HG02623 (cell line): ENCODE measurements at regions not wholly inside any gene's neighbourhood (a gene's known extent, or its start where the extent isn't known, plus 50 kb on each side); places are given as distances from the start of the nearest gene placed in this dataset.

Experiments
- ATAC-seq: cut with Tn5 transposase; IDR thresholded peaks from one replicate; pipeline ENCODE4 v1.9.1; 2021; ENCODE audit warnings: moderate library complexity; ENCODE audit not compliant: unreplicated experiment

- ATAC-seq: no peak
Observed at GRCh38 chr9:28779243-28779642, 1206.0 kb upstream of the C9orf72 start.

GRCh38 chr9:28781481-28781880 lies 1208.2 kb upstream of the C9orf72 start:
- no peak for ATAC-seq

DNA sequence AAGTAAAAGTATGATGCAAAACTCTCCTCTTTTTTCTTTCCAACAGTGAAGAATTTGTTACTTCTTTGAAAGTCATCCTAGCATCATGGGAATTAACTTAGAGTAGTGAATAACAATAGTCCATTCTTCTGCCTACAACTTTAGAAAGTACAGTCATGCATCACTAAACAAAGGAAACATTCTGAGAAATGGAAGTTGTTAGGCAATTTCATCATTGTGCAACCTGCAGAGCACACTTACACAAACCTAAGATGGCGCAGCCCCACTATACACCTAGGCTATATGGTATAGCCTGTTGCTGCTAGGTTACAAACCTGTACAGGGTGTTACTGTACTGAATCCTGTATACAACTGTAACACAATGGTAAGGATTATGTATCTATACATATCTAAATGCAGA lies 1209.3 kb upstream of the C9orf72 start:
- ATAC-seq: no peak

DNA sequence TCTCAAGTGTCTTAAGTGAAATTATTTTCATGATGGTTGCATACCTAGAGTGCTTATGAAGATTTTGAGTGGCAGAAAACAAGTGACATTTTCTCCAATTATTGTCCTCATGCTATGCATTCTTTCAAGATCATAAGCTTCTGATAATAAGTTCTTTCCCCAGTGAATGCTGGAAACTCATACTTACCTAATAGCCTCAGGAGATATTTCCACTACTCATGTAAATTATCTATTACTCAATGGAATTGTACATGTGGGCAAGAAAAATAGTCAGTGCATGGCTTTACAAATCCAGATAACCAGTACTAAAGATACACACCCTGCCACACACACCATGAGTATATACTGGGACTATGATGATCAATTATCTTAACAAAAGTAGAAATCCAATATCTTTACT lies 1219.4 kb upstream of the C9orf72 start:
- ATAC-seq: no peak

GRCh38 chr9:28799876-28800275 lies 1226.6 kb upstream of the C9orf72 start:
- no peak for ATAC-seq

DNA sequence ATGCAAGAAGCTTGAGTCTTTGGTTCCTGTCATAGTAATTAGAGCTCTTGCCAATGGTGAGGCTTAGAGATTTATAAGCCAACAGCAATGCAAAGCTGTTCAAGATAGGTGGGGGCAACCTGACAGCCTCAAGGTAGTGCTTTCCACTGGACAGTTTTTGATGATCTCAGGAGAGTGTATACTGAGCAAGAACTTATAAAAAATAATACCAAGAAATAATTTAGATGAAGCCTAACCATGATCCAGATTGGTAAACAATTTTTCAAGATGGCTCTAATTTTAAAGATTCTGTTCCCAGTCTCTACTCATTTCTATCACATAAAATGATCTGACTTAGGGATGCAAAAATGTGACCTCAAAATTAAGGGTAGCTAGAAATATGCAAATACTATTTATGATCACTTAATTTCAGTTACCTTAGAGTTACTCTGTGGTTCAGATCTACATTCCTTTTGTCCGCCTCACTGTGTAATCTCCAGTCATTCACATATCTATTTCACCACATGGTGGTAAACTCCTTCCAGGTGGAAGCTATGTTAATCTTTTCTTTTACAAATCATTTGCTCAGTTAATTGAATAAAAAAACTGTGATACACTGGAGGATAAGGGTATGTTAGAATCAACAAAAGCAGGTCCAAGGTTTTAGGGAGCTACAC lies 1228.0 kb upstream of the C9orf72 start:
- ATAC-seq: no peak

- no peak for ATAC-seq
Observed at GRCh38 chr9:28805197-28805596, 1231.9 kb upstream of the C9orf72 start.

- no peak for ATAC-seq
Observed at GRCh38 chr9:28808042-28808441, 1234.8 kb upstream of the C9orf72 start.

DNA sequence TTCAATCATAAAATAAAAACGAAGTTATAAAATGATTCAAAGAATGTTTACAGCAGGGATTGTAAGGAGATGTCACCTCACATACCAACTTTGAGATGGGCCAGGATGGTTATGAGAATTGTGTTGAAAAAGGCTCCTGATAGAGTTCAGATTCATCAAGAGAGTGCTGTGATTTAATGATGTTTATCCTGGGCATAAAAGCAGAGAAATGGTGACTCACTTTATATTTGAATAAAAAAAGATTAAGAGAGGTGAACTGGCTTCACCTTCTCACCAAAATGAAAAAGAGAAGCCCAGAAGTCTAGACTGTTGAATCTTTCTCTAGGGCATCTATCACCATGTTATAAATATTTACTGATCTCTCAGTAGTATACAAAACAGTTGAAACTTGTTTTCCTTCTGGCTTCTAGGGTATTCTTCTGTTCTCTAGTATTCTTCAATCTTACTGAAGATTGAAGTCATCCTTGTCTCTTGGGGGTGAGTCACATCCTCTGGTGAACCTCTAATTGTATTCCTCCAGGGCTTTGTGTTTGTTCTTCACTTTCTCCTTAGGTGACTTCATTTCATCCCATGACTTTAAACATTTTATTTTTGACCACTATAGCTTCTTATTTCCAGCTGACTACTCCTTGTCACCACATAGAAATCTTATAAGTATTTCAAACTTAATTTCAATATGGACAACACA lies 1237.3 kb upstream of the C9orf72 start:
- no peak for ATAC-seq

- no peak for ATAC-seq
Observed at GRCh38 chr9:28820741-28821140, 1247.5 kb upstream of the C9orf72 start.

- ATAC-seq: no peak
Observed at GRCh38 chr9:28821240-28821639, 1248.0 kb upstream of the C9orf72 start.

DNA sequence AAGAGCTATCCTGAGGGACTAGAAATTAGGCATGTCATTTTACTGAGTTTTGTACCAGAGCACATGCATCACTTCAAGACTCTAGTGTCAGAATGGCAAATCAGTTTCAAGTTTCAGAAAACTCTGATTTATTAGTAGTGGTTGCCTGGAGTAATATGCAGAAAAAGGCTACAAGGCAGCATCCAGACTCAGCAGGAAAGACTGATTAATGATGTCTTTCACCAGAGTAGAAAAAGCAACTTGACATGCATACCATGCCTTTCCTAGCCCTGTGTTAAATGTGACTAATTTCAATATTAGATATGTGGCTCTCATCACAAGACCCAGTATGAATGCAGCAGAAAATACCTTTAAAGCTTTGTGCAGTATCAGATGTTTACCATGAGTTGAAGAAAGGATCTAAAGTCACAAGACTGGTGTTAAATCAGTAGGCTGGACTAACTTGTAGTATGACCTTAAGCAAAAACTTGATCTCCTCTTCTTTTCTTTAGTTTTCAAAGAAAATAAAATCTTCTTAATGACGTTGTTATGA lies 1251.2 kb upstream of the C9orf72 start:
- no peak for ATAC-seq

DNA sequence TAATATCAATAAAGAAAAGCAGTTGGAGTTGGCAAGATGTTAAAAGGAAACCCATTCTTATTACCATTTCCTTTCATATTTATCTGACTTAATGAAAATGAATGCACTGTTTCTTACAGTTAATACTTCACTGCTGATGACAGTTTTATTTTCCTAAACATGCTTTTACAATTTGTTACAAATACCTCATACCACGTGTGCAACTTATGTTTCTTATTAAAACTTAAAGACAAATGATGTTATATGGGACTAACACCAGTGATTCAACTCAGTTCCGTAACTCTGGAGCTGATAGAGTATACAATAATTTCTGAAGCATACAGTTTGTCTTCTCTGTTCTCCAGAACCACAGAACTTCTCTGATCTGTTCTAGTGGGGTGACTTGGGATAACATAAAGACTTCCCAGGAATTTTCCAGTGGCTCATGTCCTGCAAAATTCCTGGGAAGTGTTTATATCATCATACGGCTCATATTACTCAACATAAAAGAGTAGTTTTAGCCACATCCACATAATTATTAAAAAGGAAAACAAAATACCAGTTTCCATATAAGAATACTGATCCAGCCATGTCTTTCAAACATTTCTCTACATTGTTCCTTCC lies 1259.0 kb upstream of the C9orf72 start:
- no peak for ATAC-seq

DNA sequence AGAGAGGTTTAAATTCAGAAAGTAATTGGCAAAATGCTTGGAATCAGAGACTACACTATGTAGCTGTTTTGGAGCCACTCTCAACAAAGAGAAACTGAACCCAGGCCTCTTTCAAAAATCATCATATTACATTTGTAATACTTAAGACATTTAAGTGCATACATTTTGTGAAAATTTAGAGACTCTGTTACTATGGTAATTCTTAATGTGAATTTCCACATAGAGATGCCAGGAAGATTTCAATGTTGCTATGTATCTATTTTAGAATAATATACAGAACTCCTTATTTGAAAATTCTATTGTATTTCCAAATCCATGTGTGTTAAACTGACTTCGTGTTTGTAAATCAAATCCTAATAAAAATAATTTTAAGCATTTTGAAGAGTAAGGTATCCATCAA lies 1260.9 kb upstream of the C9orf72 start:
- ATAC-seq: no peak

GRCh38 chr9:28839778-28840430 lies 1266.6 kb upstream of the C9orf72 start:
- no peak for ATAC-seq

GRCh38 chr9:28841775-28842174 lies 1268.5 kb upstream of the C9orf72 start:
- ATAC-seq: no peak

DNA sequence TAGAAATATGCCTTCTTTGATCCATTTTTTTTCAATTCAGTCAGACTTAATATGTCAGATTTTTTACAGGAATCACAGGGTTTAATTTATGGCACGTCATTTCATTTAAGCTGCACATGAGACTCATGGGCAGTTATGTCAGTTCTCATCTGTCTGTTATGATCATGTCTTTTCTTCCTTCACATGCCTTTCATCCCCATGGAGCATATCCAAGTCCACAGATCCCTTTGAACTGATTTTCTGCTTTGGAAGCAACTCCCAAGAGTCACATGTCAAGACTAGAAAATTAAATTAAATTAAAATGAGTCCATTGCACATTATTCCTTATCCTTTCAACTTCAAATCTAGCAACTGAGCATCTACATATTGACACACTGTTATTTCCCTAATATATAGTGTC lies 1274.0 kb upstream of the C9orf72 start:
- ATAC-seq: no peak

DNA sequence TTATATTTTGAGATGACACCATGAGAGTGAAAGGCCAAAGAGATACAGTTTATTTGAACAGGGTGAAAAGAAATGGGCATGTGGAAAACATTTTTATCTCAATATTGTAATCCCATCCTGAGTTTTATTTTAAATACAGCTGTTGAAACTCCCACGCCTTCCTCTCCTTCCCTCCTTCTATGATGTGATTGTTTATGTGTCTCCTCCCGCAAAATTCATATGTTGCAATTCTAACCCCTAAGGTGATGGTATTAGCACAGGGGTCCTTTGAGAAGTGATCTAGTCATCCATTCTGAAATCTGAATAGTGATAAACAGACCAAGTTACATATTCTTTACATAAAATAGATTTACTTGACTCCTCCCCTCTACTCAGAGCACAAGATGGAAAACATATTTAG lies 1275.4 kb upstream of the C9orf72 start:
- ATAC-seq: no peak

DNA sequence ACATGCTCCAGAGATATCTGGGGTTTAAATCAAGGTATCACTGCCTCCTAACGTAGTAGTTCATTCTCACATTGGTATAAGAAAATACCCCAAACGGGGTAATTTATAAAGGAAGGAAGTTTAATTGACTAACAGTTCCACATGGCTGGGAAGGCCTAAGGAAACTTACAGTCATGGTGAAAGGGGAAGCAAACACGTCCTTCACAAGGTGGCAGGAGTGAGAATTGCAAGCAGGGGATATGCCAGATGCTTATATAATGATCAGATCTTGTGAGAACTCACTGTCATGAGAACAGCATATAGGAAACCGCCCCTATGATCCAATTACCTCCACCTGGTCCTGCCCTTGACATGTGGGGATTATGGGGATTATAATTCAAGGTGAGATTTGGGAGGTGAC lies 1280.2 kb upstream of the C9orf72 start:
- no peak for ATAC-seq

GRCh38 chr9:28866951-28867350 lies 1293.7 kb upstream of the C9orf72 start:
- ATAC-seq: no peak

GRCh38 chr9:28868228-28868990 lies 1295.1 kb upstream of the C9orf72 start:
- no peak for ATAC-seq
